ENCODE measurements at regions not wholly inside any gene's neighbourhood (a gene's known extent, or its start where the extent isn't known, plus 50 kb on each side); places are given as distances from the start of the nearest gene placed in this dataset.
"Not testable (repeated sequence)": the region's sequence is repeated elsewhere in the genome, so short reads cannot be mapped to it uniquely, and the experiment has no call there.

DNA sequence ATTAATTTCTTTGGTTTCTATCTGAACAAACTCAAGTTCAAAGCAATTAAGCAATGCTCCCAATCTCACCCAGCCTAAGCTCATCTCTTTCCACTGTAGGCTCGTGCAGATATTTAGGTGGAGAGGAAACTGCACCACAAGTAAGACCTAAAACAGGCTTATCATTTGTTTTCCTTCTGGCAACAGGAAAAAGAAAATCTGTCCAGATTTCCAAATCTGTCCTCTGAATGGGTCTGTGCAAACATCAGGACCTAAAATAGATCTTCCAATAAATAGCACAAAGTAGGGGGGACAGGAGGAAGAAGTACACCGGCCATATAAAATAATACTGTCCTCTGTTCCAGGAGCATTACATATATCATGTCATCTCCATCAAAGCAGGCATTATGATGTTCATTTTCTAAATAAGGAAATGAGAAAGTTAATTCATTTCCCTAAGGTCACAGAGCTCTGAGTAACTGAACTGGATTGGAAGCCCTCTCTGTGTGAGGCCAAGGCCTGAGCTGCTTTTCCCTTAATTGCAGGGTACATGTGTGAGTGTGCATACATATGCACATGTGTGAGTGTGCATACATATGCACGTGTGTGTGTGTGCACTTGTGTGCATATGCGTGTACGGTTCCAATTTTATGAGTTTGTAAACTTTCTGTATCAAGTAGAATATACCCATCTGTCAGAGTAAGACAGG is 92.8 kb upstream of the PARD3 start:
- no peak for DNase-seq

- no peak for DNase-seq
These were observed 91.2 kb upstream of the PARD3 start for GRCh38 chr10:34906067-34906965.

- DNase-seq = no peak
These were observed 90.3 kb upstream of the PARD3 start for GRCh38 chr10:34905200-34905927.

GRCh38 chr10:34904191-34904590 is 89.1 kb upstream of the PARD3 start:
- DNase-seq = no peak

DNA sequence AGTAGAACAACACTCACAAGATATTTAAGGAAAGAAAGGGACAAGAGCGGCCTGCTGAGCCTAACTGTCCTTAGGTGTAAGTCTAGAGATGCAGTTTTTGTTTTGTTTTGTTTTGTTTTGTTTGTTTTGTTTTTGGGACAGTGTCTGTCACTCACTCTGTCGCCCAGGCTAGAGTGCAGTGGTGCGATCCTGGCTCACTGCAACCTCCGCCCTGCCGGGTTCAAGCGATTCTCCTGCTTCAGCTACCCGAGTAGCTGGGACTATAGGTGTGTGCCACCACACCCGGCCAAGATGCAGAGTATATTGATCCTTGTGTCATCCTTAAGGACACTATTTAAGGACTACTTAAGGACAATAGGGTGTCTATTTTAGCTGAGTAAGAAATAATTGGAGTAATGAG is 84.1 kb upstream of the PARD3 start:
- no peak for DNase-seq

DNA sequence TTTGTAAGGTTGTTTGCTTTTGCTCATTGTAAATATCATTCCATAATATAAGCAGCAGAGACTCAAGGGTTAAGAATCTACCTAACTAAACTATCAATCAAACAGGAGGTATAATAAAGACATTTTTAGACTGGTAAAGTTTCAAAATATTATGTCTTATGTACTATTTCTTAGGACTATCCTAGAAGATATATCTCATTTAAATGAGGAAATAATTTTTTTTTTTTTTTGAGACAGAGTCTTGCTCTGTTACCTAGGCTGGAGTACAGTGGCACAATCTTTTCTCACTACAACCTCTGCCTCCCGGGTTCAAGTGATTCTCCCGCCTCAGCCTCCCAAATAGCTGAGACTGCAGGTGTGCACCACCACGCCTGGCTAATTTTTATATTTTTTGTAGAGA is 80.9 kb upstream of the PARD3 start:
- no peak for DNase-seq

- DNase-seq = not testable (repeated sequence)
These were observed 80.0 kb upstream of the PARD3 start for GRCh38 chr10:34895046-34895445.

- not testable (repeated sequence) for DNase-seq
These were observed 77.4 kb upstream of the PARD3 start for GRCh38 chr10:34892521-34892920.

DNA sequence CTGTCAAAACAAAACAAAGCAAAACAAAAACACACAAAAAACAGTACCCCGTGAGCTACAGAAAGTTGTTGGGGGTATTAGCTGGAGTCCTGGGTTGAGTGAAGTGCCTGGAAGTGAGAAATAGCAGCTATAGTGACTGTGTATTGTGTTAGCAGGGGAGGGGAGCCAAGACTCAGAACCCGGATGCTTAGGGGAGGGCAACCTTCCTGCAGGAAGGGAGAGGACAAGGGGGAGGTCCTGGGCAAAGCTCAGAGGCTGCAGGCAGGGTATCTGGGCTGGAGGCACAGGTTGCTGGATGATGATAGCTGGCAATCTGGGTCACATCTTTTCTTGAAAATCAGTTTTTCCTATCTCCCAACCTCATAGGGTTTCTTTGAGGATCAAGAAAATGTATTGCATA is 75.8 kb upstream of the PARD3 start:
- no peak for DNase-seq

- DNase-seq = no peak
These were observed 74.1 kb upstream of the PARD3 start for GRCh38 chr10:34889004-34889869.

- DNase-seq = no peak
These were observed 72.0 kb upstream of the PARD3 start for GRCh38 chr10:34886906-34887642.

GRCh38 chr10:34885898-34886297 is 70.8 kb upstream of the PARD3 start:
- no peak for DNase-seq

- no peak for DNase-seq
These were observed 69.9 kb upstream of the PARD3 start for GRCh38 chr10:34885011-34885410.

- no peak for DNase-seq
These were observed 69.3 kb upstream of the PARD3 start for GRCh38 chr10:34884272-34884952.

GRCh38 chr10:34880817-34881216 is 65.7 kb upstream of the PARD3 start:
- DNase-seq = no peak

DNA sequence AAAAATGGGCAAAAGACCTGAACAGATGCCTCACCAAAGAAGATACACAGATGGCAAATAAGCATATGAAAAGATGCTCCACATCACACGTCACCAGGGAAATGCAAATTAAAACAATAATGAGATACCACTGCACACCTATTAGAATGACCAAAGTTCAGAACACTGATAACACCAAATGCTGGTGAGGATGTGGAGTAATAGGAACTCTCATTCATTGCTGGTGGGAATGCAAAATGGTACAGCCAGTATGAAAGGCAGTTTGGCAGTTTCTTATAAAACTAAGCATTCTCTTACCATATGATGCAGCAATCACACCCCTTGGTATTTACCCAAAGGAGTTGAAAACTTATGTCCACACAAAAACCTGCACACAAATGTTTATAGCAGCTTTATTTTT is 63.6 kb upstream of the PARD3 start:
- DNase-seq = not testable (repeated sequence)

DNA sequence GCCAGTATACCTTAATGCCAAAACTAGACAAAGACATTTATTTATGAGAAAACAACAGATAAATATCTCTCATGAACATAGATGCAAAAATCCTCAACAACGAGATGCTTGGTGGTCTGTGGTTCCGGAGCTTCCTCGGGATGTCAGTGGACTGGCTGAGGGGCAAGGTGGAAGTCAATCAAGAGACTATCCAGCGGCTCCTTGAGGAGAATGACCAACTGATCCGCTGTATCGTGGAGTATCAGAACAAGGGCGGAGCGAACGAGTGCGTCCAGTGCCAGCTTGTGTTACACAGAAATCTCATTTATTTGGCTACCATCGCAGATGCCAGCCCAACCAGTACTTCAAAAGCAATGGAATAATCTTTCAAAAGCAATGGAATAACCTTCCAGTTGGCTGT is 60.0 kb upstream of the PARD3 start:
- DNase-seq = no peak

DNA sequence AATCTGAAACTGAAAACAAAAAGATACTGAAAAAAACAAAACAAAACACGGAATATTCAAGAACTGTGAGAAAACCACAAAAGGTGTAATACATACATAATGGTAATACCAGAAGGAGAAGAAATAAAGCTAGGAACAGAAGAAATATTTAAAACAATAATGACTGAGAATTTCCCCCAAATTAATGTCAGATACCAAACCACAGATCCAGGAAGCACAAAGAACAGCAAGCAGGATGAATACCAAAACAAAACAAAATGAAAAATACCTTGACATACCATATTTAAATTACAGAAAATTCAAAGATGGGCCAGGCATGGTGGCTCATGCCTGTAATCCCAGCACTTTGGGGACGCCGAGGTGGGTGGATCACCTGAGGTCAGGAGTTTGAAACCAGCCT is 57.7 kb upstream of the PARD3 start:
- no peak for DNase-seq

DNA sequence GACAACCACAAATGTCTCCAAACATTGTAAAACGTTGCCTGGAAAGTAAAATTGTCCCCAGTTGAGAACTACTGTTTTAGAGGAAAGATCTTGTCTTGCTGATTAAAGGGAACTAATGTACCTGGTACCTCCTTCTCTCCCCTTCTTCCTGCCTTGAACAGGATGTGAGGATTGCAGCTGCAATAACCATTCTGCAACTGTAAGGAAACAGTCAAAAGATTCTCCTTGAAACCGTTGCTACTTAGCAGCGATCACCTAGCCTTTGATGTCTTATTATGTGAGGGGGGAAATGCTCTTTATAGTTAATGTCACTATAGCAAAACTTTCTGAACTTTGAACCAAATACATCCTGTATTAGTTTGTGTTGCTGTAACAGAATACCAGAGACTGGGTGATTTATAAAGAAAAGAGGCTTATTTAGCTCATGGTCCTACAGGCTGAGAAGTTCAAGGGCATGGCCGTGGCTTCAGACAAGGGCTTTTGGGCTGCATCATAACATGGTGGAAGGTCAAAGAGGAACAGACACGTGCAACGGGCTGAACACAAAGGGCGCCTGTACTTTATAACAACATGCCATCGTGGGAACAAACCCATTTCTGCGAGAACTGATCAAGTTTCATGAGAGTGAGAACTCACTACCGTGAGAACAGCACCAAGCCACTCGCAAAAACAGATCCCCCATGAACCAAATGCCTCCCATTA is 54.2 kb upstream of the PARD3 start:
- no peak for DNase-seq

DNA sequence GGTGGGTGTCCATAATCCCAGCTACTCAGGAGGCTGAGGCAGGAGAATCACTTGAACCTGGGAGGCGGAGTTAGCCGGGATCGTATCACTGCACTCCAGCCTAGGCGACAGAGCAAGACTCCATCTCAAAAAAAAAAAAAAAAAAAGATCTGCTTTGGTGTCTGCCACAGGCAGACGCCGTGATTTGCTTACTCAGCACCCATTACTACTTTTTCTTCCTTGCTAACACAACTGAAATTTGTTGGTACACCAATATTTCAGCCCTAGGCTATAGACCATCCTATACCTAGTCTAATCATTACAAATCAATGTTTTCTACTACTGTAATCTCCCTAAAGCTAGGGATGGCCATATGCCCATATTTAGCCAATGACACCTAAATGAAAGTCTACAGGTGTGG is 53.5 kb upstream of the PARD3 start:
- no peak for DNase-seq

DNA sequence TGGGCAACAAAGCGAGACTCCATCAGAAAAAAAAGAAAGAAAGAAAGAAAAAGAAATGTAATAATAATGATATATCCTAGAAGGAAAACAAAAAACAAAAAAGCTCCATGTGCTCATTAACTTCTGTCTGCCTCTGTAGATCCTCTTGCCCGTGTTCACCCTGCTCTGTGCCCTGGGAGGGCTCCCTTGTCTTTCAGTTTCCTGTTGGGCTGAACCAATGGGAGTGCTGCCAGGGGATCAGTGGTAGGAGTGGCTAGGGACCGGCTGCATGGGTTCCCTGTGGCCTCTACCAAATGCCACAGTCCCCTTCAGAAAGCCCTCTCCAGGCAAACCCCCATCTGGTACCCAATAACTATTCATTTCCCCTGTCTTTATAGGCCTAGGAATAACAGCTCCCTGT is 51.8 kb upstream of the PARD3 start:
- no peak for DNase-seq
